HepG2 (cell line): ENCODE measurements at regions not wholly inside any gene's neighbourhood (a gene's known extent, or its start where the extent isn't known, plus 50 kb on each side); places are given as distances from the start of the nearest gene placed in this dataset.

ENCODE experiments used
- ATAC-seq: fragments of 200-7000 bp; cut with Tn5 transposase; 3 replicates; pipeline ENCODE4 v1.9.1; 2020; ENCODE audit warnings: mild to moderate bottlenecking, moderate library complexity
- BruUV-seq: library from RNA; stranded (reverse); fragments of 400-500 nt; replicated peaks from 2 replicates; lab custom pipeline; 2021; lab: Mats Ljungman, UMichigan
- CTCF ChIA-PET: fragments of 300-600 bp; formaldehyde crosslinking; extraction: SDS; loops from one replicate; lab custom pipeline; 2021; ENCODE audit warnings: low total read pairs, inconsistent platforms, low intra/inter-chr PET ratio; lab: Yijun Ruan, JAX
- POLR2A ChIA-PET: fragments of 350-600 bp; sonication (Branson Sonifier 250); formaldehyde crosslinking; loops from one replicate; lab custom pipeline; 2020; ENCODE audit warnings: antibody characterized with exemption, inconsistent platforms; lab: Yijun Ruan, JAX
- DNase-seq: peaks from one replicate; pipeline ENCODE4 v3.0.0-alpha.2; 2015; ENCODE audit warnings: low spot score
- FAIRE-seq: peaks from 3 replicates; lab custom pipeline; 2011; peaks lifted over from hg19 to GRCh38; lab: Jason Lieb, UNC
- H2AFZ ChIP-seq: one replicate; pipeline ENCODE4 v1.6.1; 2011; ENCODE audit warnings: low read length, inconsistent platforms
- H3K27ac ChIP-seq: fragments of 300-600 bp; 3 replicates; pipeline ENCODE4 v1.8.0; 2011; ENCODE audit warnings: mixed run types, mild to moderate bottlenecking, mixed read lengths, low read length, inconsistent platforms; ENCODE audit not compliant: insufficient read depth; ENCODE audit errors: extremely low read length
- H3K27me3 ChIP-seq, 2 experiments: fragments of 200-600 bp in 1 of 2; 2 replicates in 1 of 2; 3 replicates in 1 of 2; pipeline versions ENCODE4 v1.6.0 to v1.8.0; 2011; ENCODE audit warnings: low read length in 2 of 2, mild to moderate bottlenecking in 2 of 2, moderate library complexity in 2 of 2, inconsistent platforms in 1 of 2; ENCODE audit not compliant: insufficient read depth in 2 of 2, control insufficient read depth in 1 of 2
- H3K36me3 ChIP-seq, 2 experiments: fragments of 200-600 bp in 1 of 2; replicated peaks in 1 of 2; 2 replicates in 1 of 2; 3 replicates in 1 of 2; pipeline versions ENCODE4 v1.5.1 to v1.8.0; 2011; ENCODE audit warnings: low read length in 2 of 2, inconsistent platforms in 1 of 2; ENCODE audit not compliant: insufficient read depth in 2 of 2, control insufficient read depth in 1 of 2
- H3K4me1 ChIP-seq: 2 replicates; pipeline ENCODE4 v1.5.1; 2012; ENCODE audit warnings: low read length, inconsistent platforms; ENCODE audit not compliant: insufficient read depth
- H3K4me2 ChIP-seq: 2 replicates; pipeline ENCODE4 v1.6.0; 2011; ENCODE audit warnings: low read depth, low read length, inconsistent platforms
- H3K4me3 ChIP-seq, 3 experiments: fragments of 200-600 bp in 1 of 3; sonication (generic), shearing (Covaris generic) in 1 of 3; replicated peaks in 1 of 3; 2 replicates each; pipeline ENCODE4 v1.5.1; 2011 to 2016; ENCODE audit warnings: low read length in 3 of 3, inconsistent platforms in 2 of 3, low read depth in 2 of 3, mild to moderate bottlenecking in 2 of 3, control low read depth in 1 of 3, mixed read lengths in 1 of 3; ENCODE audit not compliant: insufficient read depth in 1 of 3
- H3K79me2 ChIP-seq: one replicate; pipeline ENCODE4 v1.6.1; 2011; ENCODE audit warnings: low read length, inconsistent platforms; ENCODE audit not compliant: insufficient read depth
- H3K9ac ChIP-seq: 2 replicates; pipeline ENCODE4 v1.6.0; 2011; ENCODE audit warnings: mild to moderate bottlenecking, low read depth, low read length, inconsistent platforms; ENCODE audit not compliant: insufficient read depth
- H3K9me3 ChIP-seq: 2 replicates; pipeline ENCODE4 v1.5.1; 2012; ENCODE audit warnings: mild to moderate bottlenecking, low read length
- H4K20me1 ChIP-seq: 2 replicates; pipeline ENCODE4 v1.6.0; 2011; ENCODE audit warnings: inconsistent platforms, mild to moderate bottlenecking, low read length, moderate library complexity; ENCODE audit not compliant: insufficient read depth
- ATF6 ChIP-seq: sonication (generic); formaldehyde crosslinking; conservative IDR thresholded peaks from 2 replicates; pipeline ENCODE4 v1.4.0; 2020; ENCODE audit warnings: missing genetic modification reagents
- DPF2 ChIP-seq: sonication (generic); formaldehyde crosslinking; IDR thresholded peaks from 2 replicates; pipeline ENCODE4 v1.4.0; 2020; ENCODE audit warnings: mild to moderate bottlenecking, low read depth, missing genetic modification reagents, borderline replicate concordance
- ESRRA ChIP-seq: sonication (generic); formaldehyde crosslinking; IDR thresholded peaks from 2 replicates; pipeline ENCODE4 v1.5.1; 2020; ENCODE audit warnings: mild to moderate bottlenecking, low read depth, missing genetic modification reagents
- FOXO4 ChIP-seq: sonication (generic); formaldehyde crosslinking; conservative IDR thresholded peaks from 2 replicates; pipeline ENCODE4 v1.8.1; 2023; ENCODE audit warnings: missing genetic modification reagents
- KDM5B ChIP-seq: sonication (generic); formaldehyde crosslinking; IDR thresholded peaks from 2 replicates; pipeline ENCODE4 v1.4.0; 2020; ENCODE audit warnings: missing genetic modification reagents, mild to moderate bottlenecking, borderline replicate concordance
- PHF20 ChIP-seq: sonication (generic); formaldehyde crosslinking; IDR thresholded peaks from 2 replicates; pipeline ENCODE4 v1.5.0; 2020; ENCODE audit warnings: mild to moderate bottlenecking, missing genetic modification reagents
- SOX5 ChIP-seq: IDR thresholded peaks from 2 replicates; pipeline ENCODE4 v1.6.1; 2016; ENCODE audit warnings: borderline replicate concordance
- WGBS: methylation state at CpG from one replicate; pipeline ENCODE4 v1.1.6; 2017; ENCODE audit warnings: low lambda C conversion rate; 5-methylcytosine and 5-hydroxymethylcytosine counted together
- in situ Hi-C: cut with HindIII; loops from 2 replicates; pipeline ENCODE4 v1.10.0; 2017; ENCODE audit warnings: low pct_unique_long_range_greater_than_20kb; ENCODE audit not compliant: extremely low pct_ligation_motif_present
- intact Hi-C: fragments of 100-400 bp; cut with micrococcal nuclease; formaldehyde crosslinking; loops from one replicate; pipeline ENCODE4 v1.10.0; 2022; ENCODE audit not compliant: unreplicated experiment
- TF ChIP-seq, protein P1 (sequence below): sonication (generic); formaldehyde crosslinking; IDR thresholded peaks from 2 replicates; pipeline ENCODE4 v1.5.0; 2020; ENCODE audit warnings: mild to moderate bottlenecking, missing genetic modification reagents

DNA sequence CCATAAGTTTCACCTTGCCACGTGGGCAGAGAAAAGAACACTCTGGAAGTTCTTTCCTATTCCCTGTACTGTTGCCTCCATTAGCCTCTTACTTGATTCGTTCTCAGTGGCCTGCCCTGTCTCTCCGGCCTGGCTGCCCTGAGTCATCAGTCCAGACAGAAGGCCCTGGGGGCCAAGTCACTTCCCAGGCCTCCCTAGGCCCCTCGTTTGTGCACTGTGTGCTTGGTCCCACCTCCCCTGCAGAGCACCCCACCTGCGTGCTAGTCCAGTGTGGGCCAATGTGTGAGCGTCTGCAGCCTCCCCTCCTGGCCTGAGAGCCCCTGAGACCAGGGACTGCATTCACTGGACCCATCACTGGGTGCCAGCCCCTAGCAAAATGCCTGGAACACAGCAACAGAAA, 191.2 kb upstream of the RREB1 start:
- TF ChIP-seq PHF20 (CRISPR knock-in tag), result no peak
- no peak for TF ChIP-seq DPF2 (CRISPR knock-in tag)
- TF ChIP-seq ESRRA (CRISPR knock-in tag), result no peak
- TF ChIP-seq SOX5 (CRISPR knock-in tag), result no peak
- TF ChIP-seq, protein P1, sequence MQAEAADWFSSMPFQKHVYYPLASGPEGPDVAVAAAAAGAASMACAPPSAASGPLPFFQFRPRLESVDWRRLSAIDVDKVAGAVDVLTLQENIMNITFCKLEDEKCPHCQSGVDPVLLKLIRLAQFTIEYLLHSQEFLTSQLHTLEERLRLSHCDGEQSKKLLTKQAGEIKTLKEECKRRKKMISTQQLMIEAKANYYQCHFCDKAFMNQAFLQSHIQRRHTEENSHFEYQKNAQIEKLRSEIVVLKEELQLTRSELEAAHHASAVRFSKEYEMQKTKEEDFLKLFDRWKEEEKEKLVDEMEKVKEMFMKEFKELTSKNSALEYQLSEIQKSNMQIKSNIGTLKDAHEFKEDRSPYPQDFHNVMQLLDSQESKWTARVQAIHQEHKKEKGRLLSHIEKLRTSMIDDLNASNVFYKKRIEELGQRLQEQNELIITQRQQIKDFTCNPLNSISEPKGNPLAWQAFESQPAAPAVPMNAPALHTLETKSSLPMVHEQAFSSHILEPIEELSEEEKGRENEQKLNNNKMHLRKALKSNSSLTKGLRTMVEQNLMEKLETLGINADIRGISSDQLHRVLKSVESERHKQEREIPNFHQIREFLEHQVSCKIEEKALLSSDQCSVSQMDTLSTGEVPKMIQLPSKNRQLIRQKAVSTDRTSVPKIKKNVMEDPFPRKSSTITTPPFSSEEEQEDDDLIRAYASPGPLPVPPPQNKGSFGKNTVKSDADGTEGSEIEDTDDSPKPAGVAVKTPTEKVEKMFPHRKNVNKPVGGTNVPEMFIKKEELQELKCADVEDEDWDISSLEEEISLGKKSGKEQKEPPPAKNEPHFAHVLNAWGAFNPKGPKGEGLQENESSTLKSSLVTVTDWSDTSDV (CRISPR knock-in tag), result no peak
- TF ChIP-seq ATF6 (CRISPR knock-in tag), result no peak
- no peak for TF ChIP-seq KDM5B
- TF ChIP-seq FOXO4 (CRISPR knock-in tag), result no peak
- H3K4me3 ChIP-seq, result no peak overlapping the region
- BruUV-seq, result no TSS peak
- H3K4me2 ChIP-seq, result no peak overlapping the region
- ChIA-PET POLR2A (no interaction called here), CTCF (no interaction called here)
- intact Hi-C loops, result no loop called here
- no peaks in the 10 kb centered on the region for H3K36me3 ChIP-seq
- H3K9me3 ChIP-seq, result no peaks in the 10 kb centered on the region
- FAIRE-seq (no peak), DNase-seq (no peak), ATAC-seq (peak; percentile 50)
- in situ Hi-C loops, result no loop called here
- H3K27me3 ChIP-seq, result peaks cover 0 to 18% of the 10 kb centered on the region in 2 experiments; a peak in 3 of 5 replicates
- H3K27ac ChIP-seq, result no peak overlapping the region
- no peak overlapping the region for H2AFZ ChIP-seq
- WGBS, result 16% methylated on average over 4 of the region's 6 CpGs
- H4K20me1 ChIP-seq, result no peaks in the 10 kb centered on the region
- H3K4me1 ChIP-seq, result peaks cover 14% of the 10 kb centered on the region
- no peak overlapping the region for H3K9ac ChIP-seq
- no peaks in the 10 kb centered on the region for H3K79me2 ChIP-seq
